ENCODE measurements at regions not wholly inside any gene's neighbourhood (a gene's known extent, or its start where the extent isn't known, plus 50 kb on each side); places are given as distances from the start of the nearest gene placed in this dataset.

DNA sequence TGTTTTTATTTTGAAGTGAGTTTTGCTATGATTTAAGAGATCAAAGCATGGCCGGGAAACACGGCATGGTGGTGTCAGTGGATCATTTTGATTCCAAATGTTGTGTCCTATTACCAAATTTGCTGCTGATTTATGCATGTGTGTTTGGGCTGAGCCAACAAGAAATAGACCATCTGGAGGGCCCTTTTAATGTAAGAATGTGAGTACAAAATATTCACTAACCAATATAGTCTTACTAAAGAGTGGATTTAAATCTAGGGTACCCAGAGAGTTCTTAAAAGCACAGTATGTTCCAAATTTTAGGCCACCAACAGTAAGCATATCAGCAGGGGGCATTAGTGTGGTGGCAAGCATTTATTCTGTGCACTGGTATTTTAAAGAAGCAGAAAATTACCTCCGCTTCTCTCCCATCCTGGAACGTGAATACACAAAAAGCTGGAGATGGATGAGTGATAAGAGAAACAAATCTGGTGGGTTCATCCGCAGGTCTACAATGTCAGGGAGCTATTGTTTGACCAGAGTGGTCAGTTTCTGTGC is 444.4 kb upstream of the IGFBP7 start:
- Histone ChIP-seq H3K14ac (ENCODE audit: low read length) (no peak overlapping the region), H3K9ac (ENCODE audit: low read length) (no peak overlapping the region), H2BK12ac (ENCODE audit: low read length) (no peak overlapping the region), H3K27me3 (ENCODE audit: insufficient read depth, low read length) (no peaks in the 10 kb centered on the region), H3K4me3 (ENCODE audit: low read depth, low read length) (no peak overlapping the region), H2AFZ (ENCODE audit: insufficient read depth, low read length, poor library complexity) (no peak overlapping the region), H3K79me2 (ENCODE audit: control insufficient read depth, insufficient read depth, low read length, poor library complexity) (no peaks in the 10 kb centered on the region), H4K91ac (ENCODE audit: low read depth, low read length) (no peak overlapping the region), H3K4me1 (ENCODE audit: control insufficient read depth in 1 of 2, insufficient read depth in 2 of 2, low read length in 2 of 2) (no peaks in the 10 kb centered on the region), H3K4ac (ENCODE audit: low read depth, low read length) (no peak overlapping the region), H4K8ac (ENCODE audit: low read depth, low read length) (no peak overlapping the region), H4K12ac (ENCODE audit: low read depth, low read length) (no peak overlapping the region), H3K18ac (ENCODE audit: low read length) (no peak overlapping the region), H3K79me1 (ENCODE audit: low read length) (no peaks in the 10 kb centered on the region), H3K36me3 (ENCODE audit: control insufficient read depth in 1 of 2, insufficient read depth in 2 of 2, low read length in 2 of 2) (no peaks in the 10 kb centered on the region), H2BK5ac (ENCODE audit: low read depth, low read length, poor library complexity) (no peak overlapping the region), H2AK5ac (ENCODE audit: low read length) (no peak overlapping the region), H3K4me2 (ENCODE audit: low read length) (no peak overlapping the region), H3K9me3 (ENCODE audit: insufficient read depth, low read depth, low read length) (no peaks in the 10 kb centered on the region), H3K27ac (ENCODE audit: low read depth, low read length) (no peak overlapping the region), H2BK120ac (ENCODE audit: insufficient read depth, low read length, poor library complexity) (no peak overlapping the region), H3K23ac (ENCODE audit: low read length) (no peak overlapping the region)
- no peak for DNase-seq
- WGBS (ENCODE audit: extremely low coverage, insufficient coverage, insufficient read length): no CpG with 5 or more reads among the region's 5 CpGs

- no peak overlapping the region for H4K91ac ChIP-seq (ENCODE audit: low read depth, low read length)
- H3K4me3 ChIP-seq (ENCODE audit: low read depth, low read length): no peak overlapping the region
- no peak overlapping the region for H3K9ac ChIP-seq (ENCODE audit: low read length)
- no peak overlapping the region for H3K4ac ChIP-seq (ENCODE audit: low read depth, low read length)
- H2BK12ac ChIP-seq (ENCODE audit: low read length): no peak overlapping the region
- H2BK120ac ChIP-seq (ENCODE audit: insufficient read depth, low read length, poor library complexity): no peak overlapping the region
- H3K4me1 ChIP-seq (ENCODE audit: control insufficient read depth in 1 of 2, insufficient read depth in 2 of 2, low read length in 2 of 2): no peaks in the 10 kb centered on the region
- H3K79me1 ChIP-seq (ENCODE audit: low read length): no peaks in the 10 kb centered on the region
- no peak overlapping the region for H3K18ac ChIP-seq (ENCODE audit: low read length)
- no peak overlapping the region for H2AK5ac ChIP-seq (ENCODE audit: low read length)
- H3K14ac ChIP-seq (ENCODE audit: low read length): no peak overlapping the region
- no peaks in the 10 kb centered on the region for H3K79me2 ChIP-seq (ENCODE audit: control insufficient read depth, insufficient read depth, low read length, poor library complexity)
- DNase-seq: no peak
- no CpG with 5 or more reads among the region's 3 CpGs for WGBS (ENCODE audit: extremely low coverage, insufficient coverage, insufficient read length)
- H3K23ac ChIP-seq (ENCODE audit: low read length): no peak overlapping the region
- no peak overlapping the region for H4K8ac ChIP-seq (ENCODE audit: low read depth, low read length)
- H2BK5ac ChIP-seq (ENCODE audit: low read depth, low read length, poor library complexity): no peak overlapping the region
- H3K4me2 ChIP-seq (ENCODE audit: low read length): no peak overlapping the region
- H3K27ac ChIP-seq (ENCODE audit: low read depth, low read length): no peak overlapping the region
- H4K12ac ChIP-seq (ENCODE audit: low read depth, low read length): no peak overlapping the region
- no peaks in the 10 kb centered on the region for H3K27me3 ChIP-seq (ENCODE audit: insufficient read depth, low read length)
- no peak overlapping the region for H2AFZ ChIP-seq (ENCODE audit: insufficient read depth, low read length, poor library complexity)
- H3K9me3 ChIP-seq (ENCODE audit: insufficient read depth, low read depth, low read length): no peaks in the 10 kb centered on the region
- H3K36me3 ChIP-seq (ENCODE audit: control insufficient read depth in 1 of 2, insufficient read depth in 2 of 2, low read length in 2 of 2): no peaks in the 10 kb centered on the region
Observed at GRCh38 chr4:57553728-57554127, 443.5 kb upstream of the IGFBP7 start.

DNA sequence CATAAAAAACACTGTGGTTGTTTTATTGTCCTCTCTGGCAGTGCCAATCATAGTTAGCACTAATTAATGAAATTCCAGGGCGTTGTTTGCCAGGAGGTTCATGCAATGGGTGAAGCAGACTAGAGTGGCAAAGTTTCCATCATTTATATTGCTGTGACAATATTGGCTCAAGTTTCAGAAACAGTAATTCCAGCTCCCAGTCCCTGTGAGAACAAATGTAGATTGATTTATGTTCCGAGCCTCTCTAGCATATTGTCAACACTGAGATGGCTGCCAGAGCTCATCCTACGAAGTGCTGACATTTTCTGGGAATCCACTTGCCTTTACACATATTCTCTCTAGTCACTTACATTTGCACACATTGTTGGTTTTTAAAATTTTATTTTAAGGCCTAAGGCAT is 440.0 kb upstream of the IGFBP7 start:
- Histone ChIP-seq H3K9ac (ENCODE audit: low read length) (no peak overlapping the region), H4K8ac (ENCODE audit: low read depth, low read length) (no peak overlapping the region), H2BK120ac (ENCODE audit: insufficient read depth, low read length, poor library complexity) (no peak overlapping the region), H2BK5ac (ENCODE audit: low read depth, low read length, poor library complexity) (no peak overlapping the region), H3K79me1 (ENCODE audit: low read length) (no peaks in the 10 kb centered on the region), H2BK12ac (ENCODE audit: low read length) (no peak overlapping the region), H3K23ac (ENCODE audit: low read length) (no peak overlapping the region), H4K12ac (ENCODE audit: low read depth, low read length) (no peak overlapping the region), H4K91ac (ENCODE audit: low read depth, low read length) (no peak overlapping the region), H2AK5ac (ENCODE audit: low read length) (no peak overlapping the region), H3K4ac (ENCODE audit: low read depth, low read length) (no peak overlapping the region), H3K27me3 (ENCODE audit: insufficient read depth, low read length) (no peaks in the 10 kb centered on the region), H3K4me3 (ENCODE audit: low read depth, low read length) (no peak overlapping the region), H3K79me2 (ENCODE audit: control insufficient read depth, insufficient read depth, low read length, poor library complexity) (no peaks in the 10 kb centered on the region), H3K14ac (ENCODE audit: low read length) (no peak overlapping the region), H3K18ac (ENCODE audit: low read length) (no peak overlapping the region), H3K4me2 (ENCODE audit: low read length) (no peak overlapping the region), H2AFZ (ENCODE audit: insufficient read depth, low read length, poor library complexity) (no peak overlapping the region), H3K36me3 (ENCODE audit: control insufficient read depth in 1 of 2, insufficient read depth in 2 of 2, low read length in 2 of 2) (no peaks in the 10 kb centered on the region), H3K27ac (ENCODE audit: low read depth, low read length) (no peak overlapping the region), H3K9me3 (ENCODE audit: insufficient read depth, low read depth, low read length) (no peaks in the 10 kb centered on the region), H3K4me1 (ENCODE audit: control insufficient read depth in 1 of 2, insufficient read depth in 2 of 2, low read length in 2 of 2) (no peaks in the 10 kb centered on the region)
- no peak for DNase-seq
- WGBS (ENCODE audit: extremely low coverage, insufficient coverage, insufficient read length): no CpG with 5 or more reads among the region's 3 CpGs

DNA sequence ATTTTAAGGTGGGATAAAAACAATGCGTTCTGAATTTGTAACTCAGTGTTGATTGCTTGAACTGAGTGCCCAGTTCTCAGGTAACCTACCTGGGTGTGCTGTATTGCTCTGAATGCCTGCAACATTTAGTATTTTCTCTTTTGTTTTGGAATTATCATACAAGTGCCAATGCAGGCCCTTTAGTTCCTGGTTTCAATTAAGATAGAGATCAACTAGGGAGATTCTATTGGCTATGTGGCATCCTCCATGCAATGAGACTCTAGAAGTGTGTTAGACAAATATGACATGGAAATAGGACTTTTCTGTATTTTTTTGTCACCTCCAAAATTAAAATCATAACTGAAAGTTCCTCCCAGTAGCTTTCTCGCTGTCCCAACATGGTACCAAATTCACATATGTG is 438.7 kb upstream of the IGFBP7 start:
- H3K18ac ChIP-seq (ENCODE audit: low read length): no peak overlapping the region
- no peak overlapping the region for H3K23ac ChIP-seq (ENCODE audit: low read length)
- H3K4me2 ChIP-seq (ENCODE audit: low read length): no peak overlapping the region

More for the DNA sequence above, 438.7 kb upstream of the IGFBP7 start:
- H4K8ac ChIP-seq (ENCODE audit: low read depth, low read length): no peak overlapping the region
- H3K27me3 ChIP-seq (ENCODE audit: insufficient read depth, low read length): no peaks in the 10 kb centered on the region
- no peak overlapping the region for H2BK120ac ChIP-seq (ENCODE audit: insufficient read depth, low read length, poor library complexity)
- H3K79me2 ChIP-seq (ENCODE audit: control insufficient read depth, insufficient read depth, low read length, poor library complexity): no peaks in the 10 kb centered on the region
- WGBS (ENCODE audit: extremely low coverage, insufficient coverage, insufficient read length): no CpG with 5 or more reads among the region's 2 CpGs
- no peaks in the 10 kb centered on the region for H3K4me1 ChIP-seq (ENCODE audit: control insufficient read depth in 1 of 2, insufficient read depth in 2 of 2, low read length in 2 of 2)
- H3K9ac ChIP-seq (ENCODE audit: low read length): no peak overlapping the region
- H3K4ac ChIP-seq (ENCODE audit: low read depth, low read length): no peak overlapping the region
- H3K36me3 ChIP-seq (ENCODE audit: control insufficient read depth in 1 of 2, insufficient read depth in 2 of 2, low read length in 2 of 2): no peaks in the 10 kb centered on the region
- H4K91ac ChIP-seq (ENCODE audit: low read depth, low read length): no peak overlapping the region
- H2AK5ac ChIP-seq (ENCODE audit: low read length): no peak overlapping the region
- H4K12ac ChIP-seq (ENCODE audit: low read depth, low read length): no peak overlapping the region
- H3K27ac ChIP-seq (ENCODE audit: low read depth, low read length): no peak overlapping the region
- no peak overlapping the region for H2BK5ac ChIP-seq (ENCODE audit: low read depth, low read length, poor library complexity)
- DNase-seq: no peak
- no peaks in the 10 kb centered on the region for H3K79me1 ChIP-seq (ENCODE audit: low read length)
- H3K4me3 ChIP-seq (ENCODE audit: low read depth, low read length): no peak overlapping the region
- no peaks in the 10 kb centered on the region for H3K9me3 ChIP-seq (ENCODE audit: insufficient read depth, low read depth, low read length)
- H3K14ac ChIP-seq (ENCODE audit: low read length): no peak overlapping the region
- H2BK12ac ChIP-seq (ENCODE audit: low read length): no peak overlapping the region
- H2AFZ ChIP-seq (ENCODE audit: insufficient read depth, low read length, poor library complexity): no peak overlapping the region

Measured in trophoblast cell (in vitro differentiated cells and primary cell).